ENCODE measurements at regions not wholly inside any gene's neighbourhood (a gene's known extent, or its start where the extent isn't known, plus 50 kb on each side); places are given as distances from the start of the nearest gene placed in this dataset.
A peak's percentile ranks its signal among the peaks of the same experiment; 100 is the strongest.

DNA sequence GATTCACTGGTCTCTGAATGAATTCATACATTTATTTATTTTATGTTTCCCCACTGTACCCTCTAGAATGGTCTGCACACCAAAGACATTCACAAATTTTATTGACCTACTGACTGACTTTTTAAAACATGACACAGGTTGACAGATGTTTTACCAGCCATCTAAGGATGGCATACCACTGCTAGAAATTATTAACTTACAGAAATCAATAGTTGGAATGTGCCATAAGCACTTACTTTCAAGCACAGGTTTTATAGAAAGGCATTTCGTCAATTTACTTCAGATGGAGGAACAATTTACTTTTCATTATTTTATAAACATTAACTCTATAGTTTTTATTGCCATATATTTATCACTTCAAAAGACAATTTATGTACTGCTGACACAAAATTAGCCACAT, 448.7 kb upstream of the FBXO33 start:
- no peaks in the 10 kb centered on the region for H3K36me3 Mint-ChIP-seq (ENCODE audit: low read depth)
- no peak for DNase-seq (ENCODE audit: low read depth, low spot score)
- peaks cover 12% of the 10 kb centered on the region for H3K4me1 Mint-ChIP-seq
- no peak overlapping the region for H3K4me3 Mint-ChIP-seq
- H3K9me3 Mint-ChIP-seq: no peaks in the 10 kb centered on the region
- TF ChIP-seq, protein P1, sequence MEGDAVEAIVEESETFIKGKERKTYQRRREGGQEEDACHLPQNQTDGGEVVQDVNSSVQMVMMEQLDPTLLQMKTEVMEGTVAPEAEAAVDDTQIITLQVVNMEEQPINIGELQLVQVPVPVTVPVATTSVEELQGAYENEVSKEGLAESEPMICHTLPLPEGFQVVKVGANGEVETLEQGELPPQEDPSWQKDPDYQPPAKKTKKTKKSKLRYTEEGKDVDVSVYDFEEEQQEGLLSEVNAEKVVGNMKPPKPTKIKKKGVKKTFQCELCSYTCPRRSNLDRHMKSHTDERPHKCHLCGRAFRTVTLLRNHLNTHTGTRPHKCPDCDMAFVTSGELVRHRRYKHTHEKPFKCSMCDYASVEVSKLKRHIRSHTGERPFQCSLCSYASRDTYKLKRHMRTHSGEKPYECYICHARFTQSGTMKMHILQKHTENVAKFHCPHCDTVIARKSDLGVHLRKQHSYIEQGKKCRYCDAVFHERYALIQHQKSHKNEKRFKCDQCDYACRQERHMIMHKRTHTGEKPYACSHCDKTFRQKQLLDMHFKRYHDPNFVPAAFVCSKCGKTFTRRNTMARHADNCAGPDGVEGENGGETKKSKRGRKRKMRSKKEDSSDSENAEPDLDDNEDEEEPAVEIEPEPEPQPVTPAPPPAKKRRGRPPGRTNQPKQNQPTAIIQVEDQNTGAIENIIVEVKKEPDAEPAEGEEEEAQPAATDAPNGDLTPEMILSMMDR (conservative IDR thresholded peaks at IDR 0.05): no peak
- no peak overlapping the region for H3K27ac Mint-ChIP-seq (ENCODE audit: unreplicated experiment)
- no peaks in the 10 kb centered on the region for H3K27me3 Mint-ChIP-seq (ENCODE audit: low read depth)

DNA sequence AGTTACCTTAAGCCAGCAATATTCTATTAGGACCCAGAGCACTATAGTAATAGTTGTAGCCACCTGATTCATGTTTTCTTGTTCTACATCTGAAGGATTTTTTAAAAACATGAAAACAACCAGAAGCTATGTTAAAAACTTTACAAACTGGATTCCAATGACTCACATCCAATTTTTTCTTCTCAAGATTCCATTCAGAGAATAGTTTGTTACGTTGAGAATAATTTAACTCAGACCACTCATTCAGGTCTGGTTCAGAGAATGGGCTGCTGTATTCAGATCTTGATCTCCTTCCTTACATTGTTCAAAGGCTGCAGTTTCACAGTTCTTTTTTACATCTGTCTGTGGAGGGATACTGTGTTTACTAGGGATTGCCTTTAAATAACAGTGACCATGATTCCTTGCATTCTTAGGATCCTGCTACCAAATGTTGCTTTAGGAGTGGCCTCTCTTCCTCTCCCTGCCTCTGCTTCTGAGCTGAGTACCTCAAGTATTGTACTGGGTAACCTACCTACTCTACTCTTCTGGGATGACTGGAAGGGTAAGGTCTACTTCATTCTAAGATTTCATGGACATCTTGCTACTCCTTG, 448.0 kb upstream of the FBXO33 start:
- Mint-ChIP-seq H3K4me1 (peaks cover 12% of the 10 kb centered on the region), H3K9me3 (no peaks in the 10 kb centered on the region), H3K27me3 (ENCODE audit: low read depth) (no peaks in the 10 kb centered on the region), H3K27ac (ENCODE audit: unreplicated experiment) (no peak overlapping the region), H3K36me3 (ENCODE audit: low read depth) (no peaks in the 10 kb centered on the region), H3K4me3 (no peak overlapping the region)
- TF ChIP-seq, protein P1 (conservative IDR thresholded peaks at IDR 0.05): no peak
- DNase-seq (ENCODE audit: low read depth, low spot score): no peak

DNA sequence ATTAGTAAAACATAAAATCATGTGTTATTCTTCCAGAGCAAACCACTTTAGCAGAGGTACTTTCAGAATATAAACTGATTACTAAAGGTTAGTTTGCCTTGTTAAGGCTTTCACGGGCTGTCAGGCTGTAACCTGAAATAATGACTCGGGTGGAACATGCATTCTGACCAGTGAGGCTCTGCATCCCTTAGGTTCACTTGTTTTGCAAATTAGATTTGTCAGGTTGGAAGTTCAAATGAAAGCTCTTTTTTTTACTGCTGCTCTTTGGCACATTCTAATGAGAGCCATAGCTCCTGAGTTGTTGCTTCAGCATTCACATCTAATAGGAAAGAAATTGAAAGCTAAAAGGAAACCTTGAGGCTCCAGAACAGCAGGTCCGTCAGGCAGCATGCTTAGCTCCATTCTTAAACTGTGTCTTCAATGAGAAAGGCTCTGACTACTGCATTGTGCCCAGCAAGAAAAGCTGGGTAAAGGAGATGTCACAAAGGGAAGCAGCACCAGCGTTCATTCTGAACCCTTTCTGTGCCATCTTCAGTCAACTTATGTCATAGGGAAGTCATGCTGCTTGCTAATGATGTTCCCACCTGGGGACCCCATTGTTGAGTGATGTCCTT, 445.5 kb upstream of the FBXO33 start:
- no peak overlapping the region for H3K27ac Mint-ChIP-seq (ENCODE audit: unreplicated experiment)
- H3K9me3 Mint-ChIP-seq: no peaks in the 10 kb centered on the region
- DNase-seq (ENCODE audit: low read depth, low spot score): no peak
- peaks cover 12% of the 10 kb centered on the region for H3K4me1 Mint-ChIP-seq
- no peak overlapping the region for H3K4me3 Mint-ChIP-seq
- H3K36me3 Mint-ChIP-seq (ENCODE audit: low read depth): no peaks in the 10 kb centered on the region
- no peaks in the 10 kb centered on the region for H3K27me3 Mint-ChIP-seq (ENCODE audit: low read depth)
- TF ChIP-seq, protein P1 (conservative IDR thresholded peaks at IDR 0.05): no peak

DNA sequence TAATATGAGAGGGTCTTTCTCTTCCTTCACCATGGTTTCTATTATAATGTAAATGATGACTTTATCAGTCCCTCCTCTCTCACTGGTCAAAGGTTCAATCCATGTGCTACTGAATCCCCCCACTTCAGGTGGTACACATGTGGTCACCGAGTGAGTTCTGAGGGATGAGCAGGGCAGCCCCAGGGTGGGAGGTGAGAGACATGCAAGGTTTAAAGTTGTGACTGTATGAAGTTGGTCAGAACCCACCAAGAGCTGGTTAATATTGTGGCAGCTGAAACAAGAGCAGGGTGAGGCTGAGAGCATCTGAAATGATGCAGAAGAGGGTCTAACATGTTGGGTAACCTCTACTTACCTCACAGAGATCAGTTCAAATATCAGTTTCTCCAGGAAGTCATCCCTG, 444.7 kb upstream of the FBXO33 start:
- peak overlapping the region; percentile 52 for H3K27ac Mint-ChIP-seq (ENCODE audit: unreplicated experiment)
- no peak overlapping the region for H3K4me3 Mint-ChIP-seq
- H3K9me3 Mint-ChIP-seq: no peaks in the 10 kb centered on the region
- no peaks in the 10 kb centered on the region for H3K36me3 Mint-ChIP-seq (ENCODE audit: low read depth)
- H3K27me3 Mint-ChIP-seq (ENCODE audit: low read depth): no peaks in the 10 kb centered on the region
- peaks cover 12% of the 10 kb centered on the region for H3K4me1 Mint-ChIP-seq
- no peak for DNase-seq (ENCODE audit: low read depth, low spot score)
- TF ChIP-seq, protein P1 (conservative IDR thresholded peaks at IDR 0.05): no peak

DNA sequence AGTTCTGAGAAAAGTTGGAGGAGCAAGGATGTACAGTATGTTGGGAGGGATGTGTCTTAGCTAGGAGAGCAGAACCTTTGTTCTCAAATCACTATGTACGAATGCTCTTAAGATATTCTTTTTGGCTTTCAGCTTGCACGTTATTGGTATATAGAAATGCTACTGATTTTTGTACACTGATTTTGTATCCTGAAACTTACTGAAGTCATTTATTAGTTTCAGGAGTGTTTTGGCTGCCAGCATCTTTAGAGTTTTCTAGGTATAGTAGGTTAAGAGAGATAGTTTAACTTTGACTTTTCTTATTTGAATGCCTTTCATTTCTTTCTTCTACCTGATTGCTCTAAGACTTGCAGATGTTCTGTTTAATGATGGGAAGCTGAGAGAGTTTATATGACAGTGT, 442.8 kb upstream of the FBXO33 start:
- no peaks in the 10 kb centered on the region for H3K36me3 Mint-ChIP-seq (ENCODE audit: low read depth)
- no peak overlapping the region for H3K4me3 Mint-ChIP-seq
- no peak overlapping the region for H3K27ac Mint-ChIP-seq (ENCODE audit: unreplicated experiment)
- DNase-seq (ENCODE audit: low read depth, low spot score): no peak
- peaks cover 12% of the 10 kb centered on the region for H3K4me1 Mint-ChIP-seq
- no peaks in the 10 kb centered on the region for H3K27me3 Mint-ChIP-seq (ENCODE audit: low read depth)
- no peaks in the 10 kb centered on the region for H3K9me3 Mint-ChIP-seq
- TF ChIP-seq, protein P1 (conservative IDR thresholded peaks at IDR 0.05): no peak

All from neural crest cell (in vitro differentiated cells).